LoVo (cell line): ENCODE measurements at regions not wholly inside any gene's neighbourhood (a gene's known extent, or its start where the extent isn't known, plus 50 kb on each side); places are given as distances from the start of the nearest gene placed in this dataset.
A peak's percentile ranks its signal among the peaks of the same experiment; 100 is the strongest.

Experiments
- DNase-seq: peaks from one replicate; pipeline ENCODE4 v3.0.0-alpha.2; 2016; ENCODE audit warnings: low spot score

GRCh38 chr15:94004697-94005096, 226.7 kb upstream of the MCTP2 start:
- no peak for DNase-seq

- no peak for DNase-seq
These were observed 229.3 kb upstream of the MCTP2 start for GRCh38 chr15:94002041-94002440.

- DNase-seq = no peak
These were observed 230.0 kb upstream of the MCTP2 start for GRCh38 chr15:94001255-94001801.

GRCh38 chr15:94000606-94001005, 230.8 kb upstream of the MCTP2 start:
- no peak for DNase-seq

GRCh38 chr15:93997071-93997658, 234.2 kb upstream of the MCTP2 start:
- peak; percentile 35 for DNase-seq

- DNase-seq = no peak
These were observed 241.8 kb upstream of the MCTP2 start for GRCh38 chr15:93989440-93989998.

GRCh38 chr15:93987068-93987467, 244.3 kb upstream of the MCTP2 start:
- no peak for DNase-seq

- no peak for DNase-seq
These were observed 244.9 kb upstream of the MCTP2 start for GRCh38 chr15:93986400-93986984.

GRCh38 chr15:93985925-93986324, 245.4 kb upstream of the MCTP2 start:
- DNase-seq = no peak

- DNase-seq = no peak
These were observed 246.2 kb upstream of the MCTP2 start for GRCh38 chr15:93985176-93985575.

- no peak for DNase-seq
These were observed 247.8 kb upstream of the MCTP2 start for GRCh38 chr15:93983526-93983925.

GRCh38 chr15:93982226-93982727, 249.1 kb upstream of the MCTP2 start:
- no peak for DNase-seq

GRCh38 chr15:93981706-93982105, 249.7 kb upstream of the MCTP2 start:
- DNase-seq = no peak

- DNase-seq = no peak
These were observed 251.0 kb upstream of the MCTP2 start for GRCh38 chr15:93980261-93980911.

- peak; percentile 34 for DNase-seq
These were observed 256.4 kb upstream of the MCTP2 start for GRCh38 chr15:93974804-93975481.

GRCh38 chr15:93973287-93973686, 258.1 kb upstream of the MCTP2 start:
- no peak for DNase-seq

- DNase-seq = no peak
These were observed 262.6 kb upstream of the MCTP2 start for GRCh38 chr15:93968773-93969172.

GRCh38 chr15:93965304-93965908, 266.0 kb upstream of the MCTP2 start:
- no peak for DNase-seq

GRCh38 chr15:93954985-93955571, 276.3 kb upstream of the MCTP2 start:
- no peak for DNase-seq

GRCh38 chr15:93948726-93949125, 282.6 kb upstream of the MCTP2 start:
- no peak for DNase-seq

- no peak for DNase-seq
These were observed 287.8 kb upstream of the MCTP2 start for GRCh38 chr15:93943586-93943985.
